HL-60 (cell line): ENCODE measurements at regions not wholly inside any gene's neighbourhood (a gene's known extent, or its start where the extent isn't known, plus 50 kb on each side); places are given as distances from the start of the nearest gene placed in this dataset.
"Not testable (repeated sequence)": the region's sequence is repeated elsewhere in the genome, so short reads cannot be mapped to it uniquely, and the experiment has no call there.

Source experiments
- DNase-seq, 2 experiments: peaks; one replicate each; pipeline ENCODE4 v3.0.0-alpha.2; 2010 to 2020; ENCODE audit warnings: low read depth in 1 of 2, low spot score in 1 of 2
- H3K27ac ChIP-seq: fragments of 250-450 bp; sonication (Bioruptor Pico); replicated peaks from 2 replicates; pipeline ENCODE4 v1.5.1; 2020; ENCODE audit warnings: mild to moderate bottlenecking, moderate library complexity
- H3K27me3 ChIP-seq: fragments of 250-450 bp; sonication (Bioruptor Pico); 2 replicates; pipeline ENCODE4 v1.5.1; 2021; ENCODE audit warnings: mild to moderate bottlenecking, moderate library complexity; ENCODE audit not compliant: insufficient read depth, poor library complexity, severe bottlenecking
- H3K4me3 ChIP-seq: replicated peaks from 2 replicates; pipeline ENCODE4 v1.5.1; 2011; ENCODE audit warnings: mild to moderate bottlenecking, control low read depth, low read length; ENCODE audit not compliant: insufficient read depth
- CTCF ChIP-seq: IDR thresholded peaks from one replicate; pipeline ENCODE4 v1.5.1; 2011; ENCODE audit warnings: low read length, control low read depth, inconsistent platforms; ENCODE audit not compliant: insufficient read depth
- GABPA ChIP-seq: IDR thresholded peaks from 2 replicates; pipeline ENCODE4 v1.6.1; 2012; ENCODE audit warnings: low read depth
- POLR2AphosphoS5 ChIP-seq: IDR thresholded peaks from 2 replicates; pipeline ENCODE4 v1.6.1; 2012; ENCODE audit warnings: low read depth
- REST ChIP-seq: IDR thresholded peaks from 2 replicates; pipeline ENCODE4 v1.6.1; 2012; ENCODE audit warnings: low read depth; ENCODE audit not compliant: insufficient replicate concordance
- SPI1 ChIP-seq: IDR thresholded peaks from 2 replicates; pipeline ENCODE4 v1.6.1; 2012; ENCODE audit warnings: low read depth, mild to moderate bottlenecking, borderline replicate concordance

GRCh38 chr11:86167499-86168164, 76.9 kb upstream of the EED start:
- DNase-seq: no peak
- Histone ChIP-seq H3K27ac (no peak overlapping the region), H3K4me3 (no peak overlapping the region), H3K27me3 (no peaks in the 10 kb centered on the region)
- no peak for TF ChIP-seq CTCF
- TF ChIP-seq POLR2AphosphoS5: no peak
- TF ChIP-seq SPI1: no peak
- no peak for TF ChIP-seq GABPA
- no peak for TF ChIP-seq REST

GRCh38 chr11:86166287-86166686, 78.3 kb upstream of the EED start:
- H3K4me3 ChIP-seq, DNase-seq, H3K27ac ChIP-seq, H3K27me3 ChIP-seq: not testable (repeated sequence)

GRCh38 chr11:86164106-86164505, 80.4 kb upstream of the EED start:
- Histone ChIP-seq H3K4me3 (no peak overlapping the region), H3K27me3 (no peaks in the 10 kb centered on the region), H3K27ac (no peak overlapping the region; the same call in 1 of the 2 replicates)
- no peak for DNase-seq
- TF ChIP-seq REST (no peak), SPI1 (no peak), POLR2AphosphoS5 (no peak), GABPA (no peak), CTCF (no peak)

- H3K27ac ChIP-seq: peak overlapping the region; percentile 60
- peak in 1 of 2 experiments; percentile 51 for DNase-seq
- H3K4me3 ChIP-seq, H3K27me3 ChIP-seq: not testable (repeated sequence)
- TF ChIP-seq SPI1: 0 out of 2 replicates have a peak, but pooled peaks have one; percentile 3
These were observed 81.2 kb upstream of the EED start for GRCh38 chr11:86163221-86163876.

GRCh38 chr11:86162239-86162638, 82.3 kb upstream of the EED start:
- H3K27me3 ChIP-seq: no peaks in the 10 kb centered on the region
- H3K4me3 ChIP-seq: no peak overlapping the region
- H3K27ac ChIP-seq: peak overlapping the region; percentile 60
- TF ChIP-seq CTCF (no peak), POLR2AphosphoS5 (peak; percentile 60), REST (no peak), SPI1 (peak; percentile 65; the same call in 1 of the 2 replicates), GABPA (no peak)
- DNase-seq: peak; percentile 77
